Caco-2 (cell line): ENCODE measurements at regions not wholly inside any gene's neighbourhood (a gene's known extent, or its start where the extent isn't known, plus 50 kb on each side); places are given as distances from the start of the nearest gene placed in this dataset.
"Not testable (repeated sequence)": the region's sequence is repeated elsewhere in the genome, so short reads cannot be mapped to it uniquely, and the experiment has no call there.

Source experiments
- BruUV-seq: library from RNA; stranded (reverse); fragments of 400-500 nt; replicated peaks from 2 replicates; lab custom pipeline; 2021; lab: Mats Ljungman, UMichigan
- CTCF ChIA-PET: fragments of 300-600 bp; sonication (Branson Sonifier 250); formaldehyde crosslinking; loops from one replicate; lab custom pipeline; 2022; ENCODE audit warnings: antibody characterized with exemption; lab: Charles Lee
- POLR2A ChIA-PET: fragments of 300-600 bp; sonication (Branson Sonifier 250); formaldehyde crosslinking; loops from one replicate; lab custom pipeline; 2022; ENCODE audit warnings: antibody characterized with exemption; lab: Charles Lee
- DNase-seq, 2 experiments: peaks; one replicate each; pipeline versions ENCODE4 v3.0.0 to v3.0.0-alpha.2; 2020 to 2022
- H3K27me3 ChIP-seq: replicated peaks from 2 replicates; pipeline ENCODE4 v1.6.0; 2011; ENCODE audit warnings: low read length; ENCODE audit not compliant: control insufficient read depth, insufficient read depth
- H3K36me3 ChIP-seq: 2 replicates; pipeline ENCODE4 v1.5.1; 2011; ENCODE audit warnings: low read length; ENCODE audit not compliant: control insufficient read depth, insufficient read depth
- H3K4me1 ChIP-seq: fragments of 250-450 bp; sonication (Bioruptor Pico); 2 replicates; pipeline ENCODE4 v1.5.1; 2020; ENCODE audit warnings: mild to moderate bottlenecking
- H3K4me3 ChIP-seq: 2 replicates; pipeline ENCODE4 v1.5.1; 2011; ENCODE audit warnings: low read depth, mild to moderate bottlenecking, control low read depth, low read length
- H3K9me3 ChIP-seq: fragments of 250-450 bp; sonication (Bioruptor Pico); 2 replicates; pipeline ENCODE4 v1.5.1; 2020; ENCODE audit warnings: mild to moderate bottlenecking, moderate library complexity
- H3K27ac Mint-ChIP-seq: one replicate; pipeline ENCODE4 v1.8.0; 2022; ENCODE audit warnings: mixed read lengths; ENCODE audit not compliant: unreplicated experiment
- H3K27me3 Mint-ChIP-seq: one replicate; pipeline ENCODE4 v1.8.0; 2022; ENCODE audit warnings: mixed read lengths; ENCODE audit not compliant: insufficient read depth, unreplicated experiment
- H3K36me3 Mint-ChIP-seq: one replicate; pipeline ENCODE4 v1.8.0; 2022; ENCODE audit warnings: mild to moderate bottlenecking, mixed read lengths; ENCODE audit not compliant: insufficient read depth, unreplicated experiment
- H3K4me1 Mint-ChIP-seq: one replicate; pipeline ENCODE4 v1.8.0; 2022; ENCODE audit warnings: low read depth, mixed read lengths; ENCODE audit not compliant: unreplicated experiment
- H3K4me3 Mint-ChIP-seq: one replicate; pipeline ENCODE4 v1.8.0; 2022; ENCODE audit warnings: mild to moderate bottlenecking, moderate library complexity, mixed read lengths; ENCODE audit not compliant: unreplicated experiment
- H3K9me3 Mint-ChIP-seq: one replicate; pipeline ENCODE4 v1.8.0; 2022; ENCODE audit warnings: mixed read lengths; ENCODE audit not compliant: unreplicated experiment
- CTCF ChIP-seq, 2 experiments: fragments of 200-600 bp in 1 of 2; IDR thresholded peaks; 1 replicate in 1 of 2; 2 replicates in 1 of 2; pipeline versions ENCODE4 v1.5.1 to v1.8.0; 2011 to 2022; ENCODE audit warnings: antibody characterized with exemption in 1 of 2, control low read depth in 1 of 2, inconsistent platforms in 1 of 2, low read depth in 1 of 2, low read length in 1 of 2, mild to moderate bottlenecking in 1 of 2, moderate library complexity in 1 of 2; ENCODE audit not compliant: insufficient read depth in 1 of 2, severe bottlenecking in 1 of 2, unreplicated experiment in 1 of 2
- intact Hi-C: fragments of 100-400 bp; cut with micrococcal nuclease; formaldehyde crosslinking; loops from one replicate; pipeline ENCODE4 v1.10.0; 2022; ENCODE audit not compliant: unreplicated experiment

DNA sequence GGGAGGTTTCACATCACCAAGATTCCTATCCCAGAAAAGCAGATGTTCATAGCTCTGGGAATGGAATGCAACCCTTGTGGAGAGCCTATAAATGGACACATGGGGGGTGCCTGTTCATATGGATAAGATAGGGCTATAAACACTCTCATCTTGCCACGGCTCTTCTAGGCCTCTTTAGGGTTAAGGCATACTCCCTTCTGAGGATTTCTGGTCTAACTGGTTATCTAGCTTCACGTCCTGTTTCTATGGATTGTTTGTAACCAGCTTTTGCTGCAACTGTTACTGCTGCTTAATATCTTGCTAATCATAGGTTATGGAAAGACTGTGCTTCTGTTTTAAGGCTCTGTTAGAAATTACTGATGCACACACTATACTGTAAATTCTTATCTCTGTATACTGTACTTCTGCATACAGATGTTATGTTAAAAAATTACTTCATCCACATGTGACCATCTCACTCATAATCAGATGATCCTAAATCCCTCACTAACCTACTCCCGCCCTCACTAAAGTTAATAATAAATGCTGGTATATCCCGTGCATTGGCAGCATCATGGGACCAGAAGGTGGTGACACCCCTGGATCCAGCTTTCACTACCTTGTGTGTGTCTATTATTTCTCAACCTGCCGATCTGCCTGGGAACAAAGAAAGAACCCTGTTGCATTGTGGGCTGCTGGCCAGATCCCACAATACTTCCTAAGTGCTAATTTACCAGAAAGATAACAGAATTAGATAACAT is 68.7 kb downstream of the PRKAB2 start:
- H3K4me1 Mint-ChIP-seq, result peaks cover 17% of the 10 kb centered on the region
- H3K4me3 ChIP-seq, H3K9me3 Mint-ChIP-seq, BruUV-seq, H3K27ac Mint-ChIP-seq, intact Hi-C loops, DNase-seq, H3K36me3 Mint-ChIP-seq, H3K27me3 ChIP-seq, H3K36me3 ChIP-seq, H3K9me3 ChIP-seq, POLR2A ChIA-PET, H3K27me3 Mint-ChIP-seq, H3K4me3 Mint-ChIP-seq, CTCF ChIA-PET: not testable (repeated sequence)
- peaks cover 38% of the 10 kb centered on the region for H3K4me1 ChIP-seq

- H3K4me3 ChIP-seq, result no peak overlapping the region
- ChIA-PET CTCF (no interaction called here), POLR2A (no interaction called here)
- H3K4me1 ChIP-seq, result peaks cover 10% of the 10 kb centered on the region
- H3K27me3 ChIP-seq, result no peaks in the 10 kb centered on the region
- no peaks in the 10 kb centered on the region for H3K36me3 Mint-ChIP-seq
- DNase-seq, result no peak
- no peaks in the 10 kb centered on the region for H3K9me3 ChIP-seq
- no peaks in the 10 kb centered on the region for H3K27me3 Mint-ChIP-seq
- no peaks in the 10 kb centered on the region for H3K4me1 Mint-ChIP-seq
- H3K4me3 Mint-ChIP-seq, result no peak overlapping the region
- BruUV-seq, result no TSS peak
- H3K27ac Mint-ChIP-seq, result no peak overlapping the region
- no peaks in the 10 kb centered on the region for H3K9me3 Mint-ChIP-seq
- intact Hi-C loops, result no loop called here
- TF ChIP-seq CTCF (IDR thresholded peaks at IDR 0.05; ENCODE audit: insufficient read depth in 1 of 2, low read depth in 1 of 2, low read length in 1 of 2, severe bottlenecking in 1 of 2, unreplicated experiment in 1 of 2), result no peak
- H3K36me3 ChIP-seq, result no peaks in the 10 kb centered on the region; the same call in 1 of the 2 replicates
Measured at GRCh38 chr1:147099192-147099591, 73.1 kb downstream of the PRKAB2 start.

DNA sequence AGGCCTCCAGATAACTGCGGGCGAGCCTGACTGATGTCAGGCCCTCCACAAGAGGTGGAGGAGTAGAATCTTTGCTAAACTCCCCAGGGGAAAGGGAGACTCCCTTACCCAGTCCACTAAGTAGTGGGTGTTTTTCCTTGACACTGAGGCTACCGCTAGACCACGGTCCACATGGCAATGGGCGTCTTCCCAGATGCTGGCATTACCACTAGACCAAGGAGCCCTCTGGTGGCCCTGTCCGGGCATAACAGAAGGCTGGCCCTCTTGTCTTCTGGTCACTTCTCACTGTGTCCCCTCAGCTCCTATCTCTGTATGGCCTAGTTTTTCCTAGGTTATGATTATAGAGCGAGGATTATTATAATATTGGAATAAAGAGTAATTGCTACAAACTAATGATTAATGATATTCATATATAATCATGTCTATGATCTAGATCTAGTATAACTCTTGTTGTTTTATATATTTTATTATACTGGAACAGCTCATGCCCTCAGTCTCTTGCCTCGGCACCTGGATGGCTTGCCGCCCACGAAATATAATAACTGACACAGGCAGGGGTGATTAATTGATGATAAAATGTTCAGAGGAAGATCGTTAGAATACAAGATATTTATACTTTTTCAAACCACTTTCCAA is 73.8 kb downstream of the PRKAB2 start:
- POLR2A ChIA-PET, intact Hi-C loops, H3K4me1 Mint-ChIP-seq, H3K27me3 ChIP-seq, BruUV-seq, H3K27ac Mint-ChIP-seq, H3K4me3 ChIP-seq, H3K4me3 Mint-ChIP-seq, CTCF ChIA-PET, H3K36me3 ChIP-seq, H3K27me3 Mint-ChIP-seq, H3K36me3 Mint-ChIP-seq, H3K9me3 Mint-ChIP-seq, H3K9me3 ChIP-seq: not testable (repeated sequence)
- H3K4me1 ChIP-seq, result peaks cover 10% of the 10 kb centered on the region
- DNase-seq, result peak; percentile 57 to 64
- TF ChIP-seq CTCF (IDR thresholded peaks at IDR 0.05; ENCODE audit: insufficient read depth in 1 of 2, low read depth in 1 of 2, low read length in 1 of 2, severe bottlenecking in 1 of 2, unreplicated experiment in 1 of 2), result peak; percentile 23 to 40
